ENCODE measurements at regions not wholly inside any gene's neighbourhood (a gene's known extent, or its start where the extent isn't known, plus 50 kb on each side); places are given as distances from the start of the nearest gene placed in this dataset.

GRCh38 chr19:27774337-27774736 lies 1438.6 kb downstream of the UQCRFS1 start:
- no peak for DNase-seq
- no peaks in the 10 kb centered on the region for H3K4me1 ChIP-seq
- H3K9me3 ChIP-seq (replicated peaks) = peaks cover 19% of the 10 kb centered on the region
- no peak overlapping the region for H3K27ac ChIP-seq (replicated peaks)
- no peaks in the 10 kb centered on the region for H3K27me3 ChIP-seq (ENCODE audit: low read depth)
- intact Hi-C loops (cut with micrococcal nuclease) = no loop called here
- peaks cover 66% of the 10 kb centered on the region for H3K36me3 ChIP-seq
- TF ChIP-seq, protein P1, sequence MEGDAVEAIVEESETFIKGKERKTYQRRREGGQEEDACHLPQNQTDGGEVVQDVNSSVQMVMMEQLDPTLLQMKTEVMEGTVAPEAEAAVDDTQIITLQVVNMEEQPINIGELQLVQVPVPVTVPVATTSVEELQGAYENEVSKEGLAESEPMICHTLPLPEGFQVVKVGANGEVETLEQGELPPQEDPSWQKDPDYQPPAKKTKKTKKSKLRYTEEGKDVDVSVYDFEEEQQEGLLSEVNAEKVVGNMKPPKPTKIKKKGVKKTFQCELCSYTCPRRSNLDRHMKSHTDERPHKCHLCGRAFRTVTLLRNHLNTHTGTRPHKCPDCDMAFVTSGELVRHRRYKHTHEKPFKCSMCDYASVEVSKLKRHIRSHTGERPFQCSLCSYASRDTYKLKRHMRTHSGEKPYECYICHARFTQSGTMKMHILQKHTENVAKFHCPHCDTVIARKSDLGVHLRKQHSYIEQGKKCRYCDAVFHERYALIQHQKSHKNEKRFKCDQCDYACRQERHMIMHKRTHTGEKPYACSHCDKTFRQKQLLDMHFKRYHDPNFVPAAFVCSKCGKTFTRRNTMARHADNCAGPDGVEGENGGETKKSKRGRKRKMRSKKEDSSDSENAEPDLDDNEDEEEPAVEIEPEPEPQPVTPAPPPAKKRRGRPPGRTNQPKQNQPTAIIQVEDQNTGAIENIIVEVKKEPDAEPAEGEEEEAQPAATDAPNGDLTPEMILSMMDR (IDR thresholded peaks at IDR 0.05; ENCODE audit: borderline replicate concordance) = no peak
- H3K4me3 ChIP-seq = no peak overlapping the region

DNA sequence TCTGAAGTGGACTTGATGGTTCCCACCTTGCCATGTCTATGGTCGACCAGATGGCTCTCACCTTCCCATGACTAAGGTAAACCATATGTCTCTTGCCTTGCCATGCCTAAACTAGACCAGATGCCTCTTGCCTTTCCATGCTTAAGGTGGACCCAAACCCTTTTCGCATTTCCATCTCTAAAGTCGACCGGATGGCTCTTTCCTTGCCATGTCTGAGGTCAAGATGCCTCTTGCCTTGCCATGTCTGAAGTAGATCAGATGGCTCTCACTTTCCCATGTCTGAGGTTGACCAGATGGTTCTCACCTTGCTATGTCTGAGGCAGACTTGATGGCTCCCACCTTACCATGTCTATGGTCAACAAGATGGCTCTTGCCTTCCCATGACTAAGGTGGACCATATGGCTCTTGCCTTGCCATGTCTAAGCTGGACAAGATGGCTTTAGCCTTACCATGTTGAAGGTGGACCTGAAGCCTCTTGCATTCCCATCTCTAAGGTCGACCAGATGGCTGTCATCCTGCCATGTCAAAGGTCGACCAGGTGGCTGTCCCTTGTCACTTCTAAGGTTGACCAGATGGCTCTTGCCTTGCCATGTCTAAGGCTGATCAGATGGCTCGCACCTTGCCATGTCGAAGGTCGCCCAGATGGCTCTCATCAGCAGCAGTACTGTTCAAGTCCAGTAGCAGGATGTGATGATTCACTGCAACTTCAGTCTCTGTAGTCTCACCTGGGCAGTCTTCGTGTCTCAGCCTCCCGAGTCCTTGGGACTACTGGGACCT lies 1439.4 kb downstream of the UQCRFS1 start:
- Histone ChIP-seq H3K27me3 (ENCODE audit: low read depth) (no peaks in the 10 kb centered on the region), H3K36me3 (peaks cover 66% of the 10 kb centered on the region), H3K4me1 (no peaks in the 10 kb centered on the region), H3K9me3 (replicated peaks) (peaks cover 26% of the 10 kb centered on the region), H3K27ac (replicated peaks) (no peak overlapping the region), H3K4me3 (no peak overlapping the region)
- intact Hi-C loops (cut with micrococcal nuclease) = no loop called here
- TF ChIP-seq, protein P1 (IDR thresholded peaks at IDR 0.05; ENCODE audit: borderline replicate concordance) = no peak
- DNase-seq = no peak

DNA sequence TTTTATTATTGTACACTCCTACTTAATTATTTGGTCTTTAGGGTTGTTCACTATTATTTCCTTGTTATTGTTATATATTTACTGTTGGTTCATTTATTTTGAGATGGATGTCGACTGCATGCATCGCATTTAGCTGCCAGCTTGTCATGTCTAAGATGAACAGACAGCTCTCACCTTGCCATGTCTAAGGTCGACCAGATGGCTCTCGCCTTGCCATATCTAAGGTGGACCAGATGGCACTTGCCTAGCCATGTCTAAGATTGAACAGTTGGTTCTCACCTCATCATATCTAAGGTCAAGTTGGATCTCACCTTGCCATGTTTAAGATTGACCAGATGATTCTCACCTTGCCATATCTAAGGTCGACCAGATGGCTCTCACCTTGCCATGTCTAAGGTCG lies 1440.9 kb downstream of the UQCRFS1 start:
- Histone ChIP-seq H3K4me1 (no peaks in the 10 kb centered on the region), H3K9me3 (replicated peaks) (peaks cover 40% of the 10 kb centered on the region), H3K27ac (replicated peaks) (no peak overlapping the region), H3K36me3 (peaks cover 54% of the 10 kb centered on the region), H3K4me3 (no peak overlapping the region), H3K27me3 (ENCODE audit: low read depth) (no peaks in the 10 kb centered on the region)
- intact Hi-C loops (cut with micrococcal nuclease) = no loop called here
- TF ChIP-seq, protein P1 (IDR thresholded peaks at IDR 0.05; ENCODE audit: borderline replicate concordance) = no peak
- DNase-seq = no peak

GRCh38 chr19:27770095-27770494 lies 1442.9 kb downstream of the UQCRFS1 start:
- no peak for DNase-seq
- Histone ChIP-seq H3K27me3 (ENCODE audit: low read depth) (no peaks in the 10 kb centered on the region), H3K36me3 (peaks cover 44% of the 10 kb centered on the region), H3K4me1 (no peaks in the 10 kb centered on the region), H3K27ac (replicated peaks) (no peak overlapping the region), H3K4me3 (no peak overlapping the region), H3K9me3 (replicated peaks) (peaks cover 60% of the 10 kb centered on the region)
- intact Hi-C loops (cut with micrococcal nuclease) = no loop called here
- TF ChIP-seq, protein P1 (IDR thresholded peaks at IDR 0.05; ENCODE audit: borderline replicate concordance) = no peak

- intact Hi-C loops (cut with micrococcal nuclease) = no loop called here
- DNase-seq = no peak
- TF ChIP-seq, protein P1 (IDR thresholded peaks at IDR 0.05; ENCODE audit: borderline replicate concordance) = no peak
- Histone ChIP-seq H3K4me3 (no peak overlapping the region), H3K4me1 (peaks cover 9% of the 10 kb centered on the region), H3K9me3 (replicated peaks) (peaks cover 66% of the 10 kb centered on the region), H3K27ac (replicated peaks) (no peak overlapping the region), H3K36me3 (peaks cover 16% of the 10 kb centered on the region), H3K27me3 (ENCODE audit: low read depth) (no peaks in the 10 kb centered on the region)
Measured at GRCh38 chr19:27767234-27767633, 1445.7 kb downstream of the UQCRFS1 start.

All from left ventricle myocardium inferior (tissue), 1 donor.